Esophagus squamous epithelium (tissue), 5 donors: ENCODE measurements at regions not wholly inside any gene's neighbourhood (a gene's known extent, or its start where the extent isn't known, plus 50 kb on each side); places are given as distances from the start of the nearest gene placed in this dataset.

Experiments used
- DNase-seq: peaks from one replicate; lab custom pipeline; 2025; lab: John Stamatoyannopoulos, UW
- H3K27ac ChIP-seq, 4 donors: fragments of 200-600 bp; sonication (generic); one replicate each; pipeline ENCODE4 v1.5.1; 2016 to 2019; ENCODE audit warnings: mild to moderate bottlenecking in 1 of 4
- H3K27me3 ChIP-seq, 4 donors: fragments of 200-600 bp; sonication (generic); 1 replicate in 3 of 4; 2 replicates in 1 of 4; pipeline versions ENCODE4 v1.5.1 to v1.6.0; 2017 to 2021; ENCODE audit warnings: antibody characterized with exemption in 1 of 4
- H3K36me3 ChIP-seq, 3 donors: fragments of 200-600 bp; sonication (generic); one replicate each; pipeline ENCODE4 v1.5.1; 2016 to 2019
- H3K4me1 ChIP-seq, 3 donors: fragments of 200-600 bp; sonication (generic); one replicate each; pipeline ENCODE4 v1.5.1; 2017 to 2019
- H3K4me3 ChIP-seq, 4 donors: fragments of 200-600 bp; sonication (generic); 1 replicate in 3 of 4; 2 replicates in 1 of 4; pipeline ENCODE4 v1.5.1; 2016 to 2019; ENCODE audit warnings: mild to moderate bottlenecking in 2 of 4, moderate library complexity in 1 of 4
- H3K9me3 ChIP-seq, 3 donors: fragments of 200-600 bp; sonication (generic); one replicate each; pipeline ENCODE4 v1.5.1; 2016 to 2019
- CTCF ChIP-seq, 6 experiments: fragments of 450-650 bp in 4 of 6; fragments of 200-600 bp in 2 of 6; sonication (generic) in 2 of 6; IDR thresholded peaks; one replicate each; pipeline ENCODE4 v1.5.1; 2016 to 2019; ENCODE audit warnings: antibody characterized with exemption in 6 of 6, mild to moderate bottlenecking in 4 of 6, moderate library complexity in 4 of 6
- POLR2A ChIP-seq, 4 donors: fragments of 450-650 bp; IDR thresholded peaks; one replicate each; pipeline ENCODE4 v1.6.1; 2017; ENCODE audit warnings: antibody characterized with exemption in 4 of 4, mild to moderate bottlenecking in 4 of 4, moderate library complexity in 3 of 4
- WGBS, 2 donors: methylation state at CpG; one replicate each; pipeline ENCODE4 v1.1.5; 2018; 5-methylcytosine and 5-hydroxymethylcytosine counted together
- intact Hi-C: fragments of 100-400 bp; cut with DNase I; formaldehyde crosslinking; loops from one replicate; pipeline ENCODE4 v1.15.0; 2022
- donor health status: DM: yes; HTN: yes; CAD: no.

- 38 to 89% methylated on average over 1 to 3 of the region's 5 CpGs for WGBS, 2 donors
- DNase-seq = no peak
- no peak for TF ChIP-seq POLR2A (IDR thresholded peaks at IDR 0.05)
- no peak for TF ChIP-seq CTCF (IDR thresholded peaks at IDR 0.05)
- H3K27ac ChIP-seq = no peak overlapping the region
- no peaks in the 10 kb centered on the region for H3K4me1 ChIP-seq
- no peaks in the 10 kb centered on the region for H3K36me3 ChIP-seq
- no peak overlapping the region for H3K4me3 ChIP-seq
- H3K27me3 ChIP-seq = no peaks in the 10 kb centered on the region
- intact Hi-C loops = no loop called here
- no peaks in the 10 kb centered on the region for H3K9me3 ChIP-seq
Observed at GRCh38 chrX:128780934-128781333, 728.7 kb upstream of the ACTRT1 start.

GRCh38 chrX:128769495-128769894, 717.3 kb upstream of the ACTRT1 start:
- no peaks in the 10 kb centered on the region for H3K4me1 ChIP-seq
- WGBS, 2 donors = 34 to 42% methylated on average over 2 of the region's 2 CpGs

GRCh38 chrX:128759745-128760144, 707.5 kb upstream of the ACTRT1 start:
- H3K9me3 ChIP-seq = no peaks in the 10 kb centered on the region
- H3K36me3 ChIP-seq = no peaks in the 10 kb centered on the region
- no peaks in the 10 kb centered on the region for H3K27me3 ChIP-seq
- DNase-seq = no peak
- 46 to 52% methylated on average over 3 of the region's 3 CpGs for WGBS, 2 donors
- no peaks in the 10 kb centered on the region for H3K4me1 ChIP-seq
- no peak overlapping the region for H3K4me3 ChIP-seq
- intact Hi-C loops = no loop called here
- H3K27ac ChIP-seq = no peak overlapping the region
- TF ChIP-seq POLR2A (IDR thresholded peaks at IDR 0.05) (no peak), CTCF (IDR thresholded peaks at IDR 0.05) (no peak)

More at GRCh38 chrX:128769495-128769894, 717.3 kb upstream of the ACTRT1 start:
- H3K27ac ChIP-seq = no peak overlapping the region
- no peak for TF ChIP-seq CTCF (IDR thresholded peaks at IDR 0.05)
- no peak for TF ChIP-seq POLR2A (IDR thresholded peaks at IDR 0.05)
- no peak for DNase-seq
- intact Hi-C loops = no loop called here
- H3K36me3 ChIP-seq = no peaks in the 10 kb centered on the region
- H3K27me3 ChIP-seq = no peaks in the 10 kb centered on the region
- H3K4me3 ChIP-seq = no peak overlapping the region
- H3K9me3 ChIP-seq = no peaks in the 10 kb centered on the region

GRCh38 chrX:128759177-128759576, 707.0 kb upstream of the ACTRT1 start:
- H3K4me1 ChIP-seq = no peaks in the 10 kb centered on the region
- no peaks in the 10 kb centered on the region for H3K27me3 ChIP-seq
- H3K4me3 ChIP-seq = no peak overlapping the region
- no peaks in the 10 kb centered on the region for H3K36me3 ChIP-seq
- DNase-seq = no peak
- TF ChIP-seq CTCF (IDR thresholded peaks at IDR 0.05) = no peak
- WGBS, 2 donors = 63 to 75% methylated on average over 1 of the region's 1 CpG
- no peak overlapping the region for H3K27ac ChIP-seq
- no peaks in the 10 kb centered on the region for H3K9me3 ChIP-seq
- intact Hi-C loops = no loop called here

GRCh38 chrX:128754130-128754529, 701.9 kb upstream of the ACTRT1 start:
- Histone ChIP-seq H3K27ac (no peak overlapping the region), H3K27me3 (no peaks in the 10 kb centered on the region), H3K9me3 (no peaks in the 10 kb centered on the region), H3K4me3 (no peak overlapping the region), H3K36me3 (no peaks in the 10 kb centered on the region), H3K4me1 (no peaks in the 10 kb centered on the region)
- intact Hi-C loops = no loop called here
- DNase-seq = no peak
- TF ChIP-seq CTCF (IDR thresholded peaks at IDR 0.05) (no peak), POLR2A (IDR thresholded peaks at IDR 0.05) (no peak)
